SK-N-SH (cell line): ENCODE measurements at regions not wholly inside any gene's neighbourhood (a gene's known extent, or its start where the extent isn't known, plus 50 kb on each side); places are given as distances from the start of the nearest gene placed in this dataset.

Source experiments
- CHD2 ChIP-seq: fragments of 150-350 bp; IDR thresholded peaks from 2 replicates; pipeline ENCODE4 v1.6.1; 2018; ENCODE audit warnings: low read length; ENCODE audit not compliant: partially characterized antibody
- CTCF ChIP-seq: fragments of 200-600 bp; sonication (generic); IDR thresholded peaks from 2 replicates; pipeline ENCODE4 v1.6.1; 2017; ENCODE audit warnings: antibody characterized with exemption, mild to moderate bottlenecking, moderate library complexity
- EP300 ChIP-seq, 2 experiments: IDR thresholded peaks; 2 replicates each; pipeline versions ENCODE4 v1.4.0 to v1.6.1; 2012; ENCODE audit warnings: borderline replicate concordance in 1 of 2, low read depth in 1 of 2, low read length in 1 of 2
- MAX ChIP-seq: IDR thresholded peaks from 2 replicates; pipeline ENCODE4 v1.4.0; 2012; ENCODE audit warnings: low read depth
- POLR2AphosphoS5 ChIP-seq: IDR thresholded peaks from 2 replicates; pipeline ENCODE4 v1.6.1; 2012; ENCODE audit warnings: low read depth, low read length
- RAD21 ChIP-seq: IDR thresholded peaks from 2 replicates; pipeline ENCODE4 v1.6.1; 2012; ENCODE audit warnings: mild to moderate bottlenecking, low read length
- RXRA ChIP-seq: IDR thresholded peaks from 2 replicates; pipeline ENCODE4 v1.4.0; 2012; ENCODE audit warnings: low read depth, mild to moderate bottlenecking, borderline replicate concordance
- TAF1 ChIP-seq: IDR thresholded peaks from 2 replicates; pipeline ENCODE4 v1.6.1; 2012; ENCODE audit warnings: low read depth, mild to moderate bottlenecking, low read length, moderate library complexity, borderline replicate concordance
- USF2 ChIP-seq: fragments of 150-350 bp; IDR thresholded peaks from 2 replicates; pipeline ENCODE4 v1.6.1; 2017; ENCODE audit warnings: antibody characterized with exemption, low read length, low read depth, borderline replicate concordance
- ZBTB33 ChIP-seq: IDR thresholded peaks from 2 replicates; pipeline ENCODE4 v1.4.0; 2012; ENCODE audit warnings: low read depth, borderline replicate concordance

- TF ChIP-seq CTCF (no peak), RAD21 (no peak), EP300 (IDR thresholded peaks at IDR 0.05; ENCODE audit: borderline replicate concordance in 1 of 2, low read depth in 1 of 2, low read length in 1 of 2) (no peak), ZBTB33 (no peak), CHD2 (no peak), MAX (no peak), TAF1 (no peak), POLR2AphosphoS5 (no peak), USF2 (no peak), RXRA (no peak)
These were observed 100.3 kb upstream of the FAT1 start for GRCh38 chr4:186823989-186824388.
